Naive B cell (primary cell): ENCODE measurements at regions not wholly inside any gene's neighbourhood (a gene's known extent, or its start where the extent isn't known, plus 50 kb on each side); places are given as distances from the start of the nearest gene placed in this dataset.

Experiments
- ATAC-seq, 2 donors: fragments of 150-1000 bp; cut with Tn5 transposase; 2 replicates each; pipeline ENCODE4 v1.10.0; 2021; ENCODE audit warnings: low read depth in 2 of 2, mild to moderate bottlenecking in 2 of 2, moderate library complexity in 2 of 2
- DNase-seq: peaks from one replicate; pipeline ENCODE4 v3.0.0; 2022
- H3K27ac Mint-ChIP-seq, 6 donors: one replicate each; pipeline ENCODE4 v1.8.0; 2020 to 2022; ENCODE audit warnings: mild to moderate bottlenecking in 6 of 6, mixed read lengths in 6 of 6, moderate library complexity in 5 of 6, inconsistent platforms in 2 of 6
- H3K27me3 Mint-ChIP-seq, 3 donors: one replicate each; pipeline ENCODE4 v1.8.0; 2021 to 2022; ENCODE audit warnings: mixed read lengths in 3 of 3, mild to moderate bottlenecking in 1 of 3
- H3K36me3 Mint-ChIP-seq, 2 donors: one replicate each; pipeline ENCODE4 v1.8.0; 2020 to 2022; ENCODE audit warnings: mixed read lengths in 2 of 2, inconsistent platforms in 1 of 2, mild to moderate bottlenecking in 1 of 2
- H3K4me1 Mint-ChIP-seq, 3 donors: one replicate each; pipeline ENCODE4 v1.8.0; 2020 to 2022; ENCODE audit warnings: mixed read lengths in 3 of 3, inconsistent platforms in 1 of 3, mild to moderate bottlenecking in 1 of 3, moderate library complexity in 1 of 3
- H3K4me3 Mint-ChIP-seq, 8 donors: one replicate each; pipeline ENCODE4 v1.8.0; 2020 to 2022; ENCODE audit warnings: mild to moderate bottlenecking in 8 of 8, mixed read lengths in 8 of 8, moderate library complexity in 8 of 8, inconsistent platforms in 2 of 8
- H3K9me3 Mint-ChIP-seq, 7 donors: one replicate each; pipeline ENCODE4 v1.8.0; 2020 to 2022; ENCODE audit warnings: mixed read lengths in 7 of 7, mild to moderate bottlenecking in 5 of 7, inconsistent platforms in 2 of 7, moderate library complexity in 1 of 7

DNA sequence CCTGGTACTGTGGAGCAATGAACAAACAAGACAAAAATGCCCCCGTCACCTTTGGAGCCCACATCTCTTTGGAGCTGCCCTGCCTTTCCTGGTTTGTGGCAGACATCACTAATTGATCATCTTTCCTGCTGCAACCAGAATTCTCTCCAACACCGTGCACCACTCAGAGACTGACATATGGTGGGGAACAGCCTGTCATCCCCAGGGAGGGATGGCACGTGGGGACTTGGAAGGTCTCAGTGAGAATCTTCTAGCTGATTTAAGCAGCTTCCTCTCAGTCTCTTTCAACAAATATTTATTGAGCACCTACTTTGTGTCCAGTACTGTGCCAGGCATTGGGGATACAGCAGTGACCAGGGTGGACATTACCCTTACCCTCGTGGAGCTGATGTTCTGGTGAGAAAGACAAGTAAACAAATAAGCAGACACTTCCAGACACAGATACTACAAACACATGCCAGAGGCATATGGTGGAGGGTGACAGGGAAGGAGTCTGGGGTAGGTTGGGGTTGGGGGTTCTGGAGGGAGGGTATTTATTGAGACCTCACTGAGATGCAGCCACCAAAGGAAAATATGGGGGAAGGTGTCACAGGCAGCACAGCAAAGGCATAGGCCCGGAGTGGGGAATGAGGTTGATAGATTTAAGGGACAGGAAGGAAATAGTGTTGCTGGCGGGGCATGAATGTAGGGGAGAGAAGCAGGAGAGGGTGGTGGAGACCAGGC, 82.3 kb downstream of the CEBPB start:
- H3K36me3 Mint-ChIP-seq = no peaks in the 10 kb centered on the region
- H3K4me1 Mint-ChIP-seq = peaks cover 6 to 11% (median 6%) of the 10 kb centered on the region in 3 donors
- no peak for ATAC-seq
- no peak for DNase-seq
- peak overlapping the region in 1 of 8 donors; percentile 20 for H3K4me3 Mint-ChIP-seq
- peak overlapping the region in 1 of 6 donors; percentile 47 for H3K27ac Mint-ChIP-seq
- H3K9me3 Mint-ChIP-seq = no peaks in the 10 kb centered on the region
- peaks cover 26 to 83% (median 76%) of the 10 kb centered on the region in 3 donors for H3K27me3 Mint-ChIP-seq

- Mint-ChIP-seq H3K27ac (peak overlapping the region in 1 of 6 donors; percentile 48), H3K36me3 (no peaks in the 10 kb centered on the region), H3K4me1 (peaks cover 6 to 11% (median 6%) of the 10 kb centered on the region in 3 donors), H3K4me3 (peak overlapping the region in 1 of 8 donors; percentile 2), H3K9me3 (no peaks in the 10 kb centered on the region), H3K27me3 (peaks cover 26 to 89% (median 82%) of the 10 kb centered on the region in 3 donors)
- DNase-seq (no peak), ATAC-seq (no peak)
Observed at GRCh38 chr20:50273601-50274491, 83.2 kb downstream of the CEBPB start.

DNA sequence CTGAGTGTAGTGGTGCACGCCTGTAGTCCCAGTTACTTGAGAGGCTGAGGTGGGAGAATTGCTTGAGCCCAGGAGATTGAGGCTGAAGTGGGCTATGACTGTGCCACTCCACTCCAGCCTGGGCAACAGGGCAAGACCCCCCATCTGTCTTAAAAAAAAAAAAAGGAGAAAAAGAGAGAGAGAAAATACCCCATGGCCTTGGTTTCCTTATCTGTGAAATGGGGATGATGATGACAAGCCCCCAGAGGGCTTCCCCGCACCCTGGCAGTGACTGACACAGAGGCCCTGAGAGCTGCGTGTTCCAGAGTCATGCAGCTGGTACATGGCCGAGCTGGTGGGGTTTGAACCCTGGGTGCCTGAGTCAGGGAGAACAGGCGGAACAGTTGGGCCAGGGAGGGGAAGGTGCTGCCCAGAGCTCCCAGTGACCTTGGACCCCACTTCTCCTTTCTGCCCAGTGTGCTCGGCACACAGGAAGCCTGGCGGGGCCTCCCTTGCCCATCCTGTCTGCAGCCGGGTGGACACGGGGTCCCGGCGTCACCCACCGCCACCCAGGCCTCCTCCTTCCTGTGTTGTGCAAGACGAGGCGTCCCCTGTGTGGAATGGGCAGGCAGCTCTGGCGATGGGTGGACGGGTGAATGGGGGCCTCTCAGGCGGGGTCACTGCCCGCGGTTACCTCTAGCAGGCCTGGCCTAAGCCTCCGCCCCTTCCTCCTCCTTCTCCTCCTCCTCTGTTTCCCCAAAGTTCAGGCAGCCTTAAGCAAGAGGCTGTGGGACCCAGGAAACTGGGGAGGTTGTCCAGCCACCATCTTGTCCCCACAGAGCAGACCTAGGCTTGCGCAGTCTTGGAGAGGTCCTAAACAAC, 84.2 kb downstream of the CEBPB start:
- DNase-seq (no peak), ATAC-seq (no peak)
- Mint-ChIP-seq H3K36me3 (no peaks in the 10 kb centered on the region), H3K4me3 (no peak overlapping the region), H3K9me3 (no peaks in the 10 kb centered on the region), H3K27ac (peak overlapping the region in 1 of 6 donors; percentile 84), H3K4me1 (peaks cover 6 to 11% (median 6%) of the 10 kb centered on the region in 3 donors), H3K27me3 (peaks cover 28 to 85% (median 80%) of the 10 kb centered on the region in 3 donors)

GRCh38 chr20:50276119-50277063, 85.8 kb downstream of the CEBPB start:
- Mint-ChIP-seq H3K27ac (no peak overlapping the region), H3K27me3 (peaks cover 30 to 85% (median 76%) of the 10 kb centered on the region in 3 donors), H3K4me3 (no peak overlapping the region), H3K9me3 (no peaks in the 10 kb centered on the region), H3K36me3 (no peaks in the 10 kb centered on the region), H3K4me1 (peaks cover 2 to 9% (median 5%) of the 10 kb centered on the region in 3 donors)
- ATAC-seq = no peak
- DNase-seq = no peak

GRCh38 chr20:50277064-50277415, 86.4 kb downstream of the CEBPB start:
- H3K9me3 Mint-ChIP-seq = no peaks in the 10 kb centered on the region
- no peaks in the 10 kb centered on the region for H3K36me3 Mint-ChIP-seq
- no peak overlapping the region for H3K4me3 Mint-ChIP-seq
- peaks cover 27 to 81% (median 72%) of the 10 kb centered on the region in 3 donors for H3K27me3 Mint-ChIP-seq
- H3K27ac Mint-ChIP-seq = no peak overlapping the region
- no peak for DNase-seq
- peaks cover 0 to 4% (median 4%) of the 10 kb centered on the region in 3 donors for H3K4me1 Mint-ChIP-seq
- no peak for ATAC-seq

DNA sequence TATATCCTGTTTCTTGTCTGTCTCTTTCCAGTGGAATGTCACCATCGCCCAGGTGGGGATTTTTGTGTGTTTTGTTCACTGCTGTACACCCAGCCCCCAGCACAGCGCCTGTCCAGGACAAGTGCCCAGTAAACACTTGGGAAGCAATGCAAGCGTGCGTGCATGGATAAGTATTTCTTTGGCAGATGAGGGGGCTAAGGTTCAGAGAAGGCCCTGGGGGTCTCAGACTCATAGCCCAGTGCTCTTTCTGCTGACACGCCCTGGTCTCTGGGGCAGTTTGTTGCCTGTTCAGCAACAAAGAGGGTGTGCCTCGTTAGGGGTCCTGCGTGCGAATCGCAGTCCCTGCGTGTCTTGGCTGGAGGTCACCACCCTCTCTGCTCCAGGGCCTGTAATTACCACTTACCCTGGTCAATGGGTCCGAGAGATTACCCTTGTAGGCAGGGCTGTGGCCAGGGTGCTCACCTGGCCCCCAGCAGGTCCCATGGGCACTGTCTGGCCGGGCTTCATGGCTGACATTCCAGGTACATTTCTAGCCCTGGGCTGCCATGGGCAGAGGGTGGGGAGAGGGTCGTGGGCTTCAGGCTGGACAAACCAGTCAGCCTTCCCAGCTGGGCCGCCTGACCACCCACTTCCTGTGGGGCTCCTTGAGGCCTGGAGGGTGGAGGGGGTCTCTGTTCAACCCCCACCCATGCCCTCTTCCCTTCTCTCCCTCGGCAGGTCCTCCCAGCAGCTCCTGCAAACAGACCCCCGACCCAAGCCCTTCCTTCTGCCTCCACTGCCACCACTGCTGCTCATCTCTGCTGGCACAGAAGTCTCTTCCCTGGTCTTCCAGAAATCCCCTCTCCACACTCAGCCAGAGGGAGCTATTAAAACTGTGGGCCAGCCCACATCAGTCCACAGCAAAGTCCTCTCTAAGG, 87.1 kb downstream of the CEBPB start:
- H3K4me3 Mint-ChIP-seq = peak overlapping the region in 1 of 8 donors; percentile 48
- no peak for ATAC-seq
- H3K4me1 Mint-ChIP-seq = peaks cover 1 to 6% (median 2%) of the 10 kb centered on the region in 3 donors
- peaks cover 24 to 80% (median 73%) of the 10 kb centered on the region in 3 donors for H3K27me3 Mint-ChIP-seq
- no peaks in the 10 kb centered on the region for H3K9me3 Mint-ChIP-seq
- H3K36me3 Mint-ChIP-seq = no peaks in the 10 kb centered on the region
- peak overlapping the region in 3 of 6 donors; percentile 15 to 67 (median 60) for H3K27ac Mint-ChIP-seq
- DNase-seq = no peak

DNA sequence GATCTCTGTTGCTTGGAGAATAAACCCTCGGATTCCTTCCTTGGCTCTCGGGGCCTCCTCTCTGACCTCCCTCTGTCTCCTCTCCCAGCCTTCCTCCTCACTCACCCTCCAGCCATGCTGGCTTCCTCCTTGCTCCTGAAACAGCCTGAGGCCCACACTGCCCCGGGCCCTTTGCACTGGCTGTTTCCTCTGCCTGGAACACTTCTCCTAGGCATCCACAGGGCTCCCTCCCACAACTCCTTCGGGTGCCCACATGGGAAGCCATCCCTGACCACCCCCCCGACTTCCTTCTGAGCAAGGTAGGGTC, 87.7 kb downstream of the CEBPB start:
- no peak for DNase-seq
- H3K36me3 Mint-ChIP-seq = no peaks in the 10 kb centered on the region
- peaks cover 0 to 12% (median 7%) of the 10 kb centered on the region in 3 donors for H3K4me1 Mint-ChIP-seq
- H3K27me3 Mint-ChIP-seq = peaks cover 23 to 80% (median 73%) of the 10 kb centered on the region in 3 donors
- peak overlapping the region in 1 of 6 donors; percentile 81 for H3K27ac Mint-ChIP-seq
- no peak overlapping the region for H3K4me3 Mint-ChIP-seq
- ATAC-seq = no peak
- peaks cover 0 to 2% (median 0%) of the 10 kb centered on the region in 7 donors for H3K9me3 Mint-ChIP-seq

DNA sequence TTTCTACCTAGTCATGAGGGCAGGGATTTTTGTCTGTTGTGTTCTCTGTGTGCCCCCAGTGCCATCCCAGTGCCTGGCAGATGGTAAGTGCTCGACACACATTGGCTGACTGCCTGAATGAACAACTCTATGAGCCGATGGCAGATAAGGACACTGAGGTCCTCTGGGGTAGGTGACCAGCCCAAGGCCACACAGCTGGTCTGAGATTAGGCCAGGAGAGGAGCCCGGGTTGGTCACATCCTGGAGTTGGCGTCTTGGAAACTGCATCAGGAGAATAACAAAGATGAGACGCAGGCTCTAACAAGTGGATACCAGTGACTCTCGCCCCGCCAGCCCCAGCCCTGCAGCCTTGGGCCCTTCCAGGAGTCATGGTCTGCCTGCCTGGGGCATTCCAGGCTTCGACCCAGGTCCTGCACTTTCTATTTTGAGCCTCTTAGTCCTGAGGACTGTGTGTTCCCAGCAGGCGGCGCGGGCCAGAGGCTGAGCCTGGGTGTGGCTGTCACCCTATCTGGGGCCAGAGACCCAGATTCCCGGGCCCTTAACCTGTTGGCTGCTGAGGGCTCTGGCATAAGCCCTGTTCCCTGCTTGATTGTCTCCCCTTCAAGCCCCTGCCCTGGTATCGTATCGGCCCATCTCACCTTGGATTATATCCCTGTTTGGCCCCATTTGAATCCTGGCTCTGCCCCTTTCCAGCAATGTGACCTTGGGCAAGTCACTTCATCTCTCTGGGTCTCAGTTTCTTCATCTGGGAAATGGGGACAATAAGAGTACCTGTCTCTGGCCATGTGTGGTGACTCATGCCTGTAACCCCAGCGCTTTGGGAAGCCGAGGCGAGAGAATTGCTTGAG, 88.3 kb downstream of the CEBPB start:
- peaks cover 0 to 12% (median 8%) of the 10 kb centered on the region in 3 donors for H3K4me1 Mint-ChIP-seq
- ATAC-seq = no peak
- H3K27me3 Mint-ChIP-seq = peaks cover 23 to 79% (median 70%) of the 10 kb centered on the region in 3 donors
- no peak for DNase-seq
- no peak overlapping the region for H3K4me3 Mint-ChIP-seq
- H3K9me3 Mint-ChIP-seq = peaks cover 0 to 2% (median 0%) of the 10 kb centered on the region in 7 donors
- no peak overlapping the region for H3K27ac Mint-ChIP-seq
- H3K36me3 Mint-ChIP-seq = no peaks in the 10 kb centered on the region

- H3K4me3 Mint-ChIP-seq = peak overlapping the region in 2 of 8 donors; percentile 35 to 83
- H3K9me3 Mint-ChIP-seq = peaks cover 0 to 2% (median 0%) of the 10 kb centered on the region in 7 donors
- H3K36me3 Mint-ChIP-seq = no peaks in the 10 kb centered on the region
- peaks cover 24 to 70% (median 68%) of the 10 kb centered on the region in 3 donors for H3K27me3 Mint-ChIP-seq
- peak overlapping the region in 1 of 6 donors; percentile 87 for H3K27ac Mint-ChIP-seq
- peaks cover 5 to 20% (median 17%) of the 10 kb centered on the region in 3 donors for H3K4me1 Mint-ChIP-seq
- no peak for ATAC-seq
- no peak for DNase-seq
Observed at GRCh38 chr20:50279988-50280850, 89.6 kb downstream of the CEBPB start.
